ENCODE measurements at regions not wholly inside any gene's neighbourhood (a gene's known extent, or its start where the extent isn't known, plus 50 kb on each side); places are given as distances from the start of the nearest gene placed in this dataset.

GRCh38 chr20:39161900-39162299 is 199.8 kb downstream of the DHX35 start:
- H3K27ac ChIP-seq (ENCODE audit: extremely low read depth, low read depth, low read length): no peak overlapping the region
- CTCF ChIA-PET: no interaction called here
- no peak overlapping the region for H3K4me3 ChIP-seq (ENCODE audit: low read depth, low read length)
- TF ChIP-seq, protein P1, sequence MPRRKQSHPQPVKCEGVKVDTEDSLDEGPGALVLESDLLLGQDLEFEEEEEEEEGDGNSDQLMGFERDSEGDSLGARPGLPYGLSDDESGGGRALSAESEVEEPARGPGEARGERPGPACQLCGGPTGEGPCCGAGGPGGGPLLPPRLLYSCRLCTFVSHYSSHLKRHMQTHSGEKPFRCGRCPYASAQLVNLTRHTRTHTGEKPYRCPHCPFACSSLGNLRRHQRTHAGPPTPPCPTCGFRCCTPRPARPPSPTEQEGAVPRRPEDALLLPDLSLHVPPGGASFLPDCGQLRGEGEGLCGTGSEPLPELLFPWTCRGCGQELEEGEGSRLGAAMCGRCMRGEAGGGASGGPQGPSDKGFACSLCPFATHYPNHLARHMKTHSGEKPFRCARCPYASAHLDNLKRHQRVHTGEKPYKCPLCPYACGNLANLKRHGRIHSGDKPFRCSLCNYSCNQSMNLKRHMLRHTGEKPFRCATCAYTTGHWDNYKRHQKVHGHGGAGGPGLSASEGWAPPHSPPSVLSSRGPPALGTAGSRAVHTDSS (tag by site-specific recombination; IDR thresholded peaks at IDR 0.05): no peak
- TF ChIP-seq ZNF155 (tag by site-specific recombination; IDR thresholded peaks at IDR 0.05) (no peak), ZEB2 (tag by site-specific recombination; IDR thresholded peaks at IDR 0.05) (no peak), RBAK (tag by site-specific recombination; IDR thresholded peaks at IDR 0.05) (no peak), ZBTB17 (tag by site-specific recombination; IDR thresholded peaks at IDR 0.05) (no peak), ZNF530 (tag by site-specific recombination; IDR thresholded peaks at IDR 0.05; ENCODE audit: low read depth) (no peak), ZNF658 (tag by site-specific recombination; IDR thresholded peaks at IDR 0.05) (no peak), ZNF664 (tag by site-specific recombination; IDR thresholded peaks at IDR 0.05) (no peak), ZFP69B (tag by site-specific recombination; IDR thresholded peaks at IDR 0.05) (no peak), OVOL3 (tag by site-specific recombination; IDR thresholded peaks at IDR 0.05) (no peak), CTCF (tag by site-specific recombination; IDR thresholded peaks at IDR 0.05) (no peak), EGR2 (tag by site-specific recombination; IDR thresholded peaks at IDR 0.05; ENCODE audit: low read depth) (no peak), ZNF785 (tag by site-specific recombination; IDR thresholded peaks at IDR 0.05) (no peak), SP7 (tag by site-specific recombination; IDR thresholded peaks at IDR 0.05) (no peak), PRDM1 (tag by site-specific recombination; IDR thresholded peaks at IDR 0.05) (no peak), GLIS2 (tag by site-specific recombination; IDR thresholded peaks at IDR 0.05) (no peak), ZNF157 (tag by site-specific recombination; IDR thresholded peaks at IDR 0.05) (no peak)
- TF ChIP-seq, protein P2, sequence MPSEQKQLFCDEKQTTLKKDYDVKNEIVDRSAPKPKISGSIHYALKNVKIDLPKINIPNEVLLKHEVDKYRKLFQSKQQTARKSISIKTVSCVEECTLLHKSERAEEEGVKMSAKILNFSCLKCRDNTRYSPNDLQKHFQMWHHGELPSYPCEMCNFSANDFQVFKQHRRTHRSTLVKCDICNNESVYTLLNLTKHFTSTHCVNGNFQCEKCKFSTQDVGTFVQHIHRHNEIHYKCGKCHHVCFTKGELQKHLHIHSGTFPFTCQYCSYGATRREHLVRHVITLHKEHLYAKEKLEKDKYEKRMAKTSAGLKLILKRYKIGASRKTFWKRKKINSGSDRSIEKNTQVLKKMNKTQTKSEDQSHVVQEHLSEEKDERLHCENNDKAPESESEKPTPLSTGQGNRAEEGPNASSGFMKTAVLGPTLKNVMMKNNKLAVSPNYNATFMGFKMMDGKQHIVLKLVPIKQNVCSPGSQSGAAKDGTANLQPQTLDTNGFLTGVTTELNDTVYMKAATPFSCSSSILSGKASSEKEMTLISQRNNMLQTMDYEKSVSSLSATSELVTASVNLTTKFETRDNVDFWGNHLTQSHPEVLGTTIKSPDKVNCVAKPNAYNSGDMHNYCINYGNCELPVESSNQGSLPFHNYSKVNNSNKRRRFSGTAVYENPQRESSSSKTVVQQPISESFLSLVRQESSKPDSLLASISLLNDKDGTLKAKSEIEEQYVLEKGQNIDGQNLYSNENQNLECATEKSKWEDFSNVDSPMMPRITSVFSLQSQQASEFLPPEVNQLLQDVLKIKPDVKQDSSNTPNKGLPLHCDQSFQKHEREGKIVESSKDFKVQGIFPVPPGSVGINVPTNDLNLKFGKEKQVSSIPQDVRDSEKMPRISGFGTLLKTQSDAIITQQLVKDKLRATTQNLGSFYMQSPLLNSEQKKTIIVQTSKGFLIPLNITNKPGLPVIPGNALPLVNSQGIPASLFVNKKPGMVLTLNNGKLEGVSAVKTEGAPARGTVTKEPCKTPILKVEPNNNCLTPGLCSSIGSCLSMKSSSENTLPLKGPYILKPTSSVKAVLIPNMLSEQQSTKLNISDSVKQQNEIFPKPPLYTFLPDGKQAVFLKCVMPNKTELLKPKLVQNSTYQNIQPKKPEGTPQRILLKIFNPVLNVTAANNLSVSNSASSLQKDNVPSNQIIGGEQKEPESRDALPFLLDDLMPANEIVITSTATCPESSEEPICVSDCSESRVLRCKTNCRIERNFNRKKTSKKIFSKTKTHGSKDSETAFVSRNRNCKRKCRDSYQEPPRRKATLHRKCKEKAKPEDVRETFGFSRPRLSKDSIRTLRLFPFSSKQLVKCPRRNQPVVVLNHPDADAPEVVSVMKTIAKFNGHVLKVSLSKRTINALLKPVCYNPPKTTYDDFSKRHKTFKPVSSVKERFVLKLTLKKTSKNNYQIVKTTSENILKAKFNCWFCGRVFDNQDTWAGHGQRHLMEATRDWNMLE (tag by site-specific recombination; conservative IDR thresholded peaks at IDR 0.05; ENCODE audit: low read depth): no peak
- H3K9me3 ChIP-seq (ENCODE audit: control insufficient read depth, insufficient read depth, low read depth, low read length): no peaks in the 10 kb centered on the region
- H3K36me3 ChIP-seq (ENCODE audit: control insufficient read depth in 2 of 2, insufficient read depth in 1 of 2, low read length in 2 of 2): no peaks in the 10 kb centered on the region
- H3K4me1 ChIP-seq (ENCODE audit: control insufficient read depth, insufficient read depth, low read length): no peaks in the 10 kb centered on the region
- POLR2A ChIA-PET: no interaction called here

GRCh38 chr20:39155971-39156370 is 193.8 kb downstream of the DHX35 start:
- ChIA-PET CTCF (no interaction called here), POLR2A (no interaction called here)
- no peak overlapping the region for H3K4me3 ChIP-seq (ENCODE audit: low read depth, low read length)
- no peaks in the 10 kb centered on the region for H3K36me3 ChIP-seq (ENCODE audit: control insufficient read depth in 2 of 2, insufficient read depth in 1 of 2, low read length in 2 of 2)
- H3K27ac ChIP-seq (ENCODE audit: extremely low read depth, low read depth, low read length): no peak overlapping the region
- no peaks in the 10 kb centered on the region for H3K4me1 ChIP-seq (ENCODE audit: control insufficient read depth, insufficient read depth, low read length)
- H3K9me3 ChIP-seq (ENCODE audit: control insufficient read depth, insufficient read depth, low read depth, low read length): no peaks in the 10 kb centered on the region
- TF ChIP-seq, protein P3, sequence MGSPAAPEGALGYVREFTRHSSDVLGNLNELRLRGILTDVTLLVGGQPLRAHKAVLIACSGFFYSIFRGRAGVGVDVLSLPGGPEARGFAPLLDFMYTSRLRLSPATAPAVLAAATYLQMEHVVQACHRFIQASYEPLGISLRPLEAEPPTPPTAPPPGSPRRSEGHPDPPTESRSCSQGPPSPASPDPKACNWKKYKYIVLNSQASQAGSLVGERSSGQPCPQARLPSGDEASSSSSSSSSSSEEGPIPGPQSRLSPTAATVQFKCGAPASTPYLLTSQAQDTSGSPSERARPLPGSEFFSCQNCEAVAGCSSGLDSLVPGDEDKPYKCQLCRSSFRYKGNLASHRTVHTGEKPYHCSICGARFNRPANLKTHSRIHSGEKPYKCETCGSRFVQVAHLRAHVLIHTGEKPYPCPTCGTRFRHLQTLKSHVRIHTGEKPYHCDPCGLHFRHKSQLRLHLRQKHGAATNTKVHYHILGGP (tag by site-specific recombination; IDR thresholded peaks at IDR 0.05): no peak
- TF ChIP-seq ZNF350 (tag by site-specific recombination; IDR thresholded peaks at IDR 0.05) (no peak), ZNF274 (IDR thresholded peaks at IDR 0.05; ENCODE audit: low read length) (no peak), ZNF274 (tag by site-specific recombination; IDR thresholded peaks at IDR 0.05; ENCODE audit: borderline replicate concordance) (no peak), ZNF623 (tag by site-specific recombination; IDR thresholded peaks at IDR 0.05) (no peak), TRIM28 (IDR thresholded peaks at IDR 0.05; ENCODE audit: borderline replicate concordance, low read length) (no peak), YY1 (tag by site-specific recombination; IDR thresholded peaks at IDR 0.05) (no peak)
- TF ChIP-seq, protein P4, sequence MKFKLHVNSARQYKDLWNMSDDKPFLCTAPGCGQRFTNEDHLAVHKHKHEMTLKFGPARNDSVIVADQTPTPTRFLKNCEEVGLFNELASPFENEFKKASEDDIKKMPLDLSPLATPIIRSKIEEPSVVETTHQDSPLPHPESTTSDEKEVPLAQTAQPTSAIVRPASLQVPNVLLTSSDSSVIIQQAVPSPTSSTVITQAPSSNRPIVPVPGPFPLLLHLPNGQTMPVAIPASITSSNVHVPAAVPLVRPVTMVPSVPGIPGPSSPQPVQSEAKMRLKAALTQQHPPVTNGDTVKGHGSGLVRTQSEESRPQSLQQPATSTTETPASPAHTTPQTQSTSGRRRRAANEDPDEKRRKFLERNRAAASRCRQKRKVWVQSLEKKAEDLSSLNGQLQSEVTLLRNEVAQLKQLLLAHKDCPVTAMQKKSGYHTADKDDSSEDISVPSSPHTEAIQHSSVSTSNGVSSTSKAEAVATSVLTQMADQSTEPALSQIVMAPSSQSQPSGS (tag by site-specific recombination; IDR thresholded peaks at IDR 0.05; ENCODE audit: low read depth): no peak

Data from HEK293 (cell line).